Glutamatergic neuron (in vitro differentiated cells): ENCODE measurements at regions not wholly inside any gene's neighbourhood (a gene's known extent, or its start where the extent isn't known, plus 50 kb on each side); places are given as distances from the start of the nearest gene placed in this dataset.

Experiments used
- DNase-seq: peaks from one replicate; pipeline ENCODE4 v3.0.0; 2022
- H3K27ac Mint-ChIP-seq: one replicate; pipeline ENCODE4 v1.8.0; 2020; ENCODE audit warnings: mild to moderate bottlenecking, mixed read lengths, inconsistent platforms; ENCODE audit not compliant: unreplicated experiment
- H3K27me3 Mint-ChIP-seq: one replicate; pipeline ENCODE4 v1.8.0; 2020; ENCODE audit warnings: mild to moderate bottlenecking, moderate library complexity, mixed read lengths, inconsistent platforms; ENCODE audit not compliant: unreplicated experiment
- H3K36me3 Mint-ChIP-seq: one replicate; pipeline ENCODE4 v1.8.0; 2020; ENCODE audit warnings: mild to moderate bottlenecking, mixed read lengths, inconsistent platforms; ENCODE audit not compliant: unreplicated experiment
- H3K4me1 Mint-ChIP-seq: one replicate; pipeline ENCODE4 v1.8.0; 2020; ENCODE audit warnings: mild to moderate bottlenecking, low read depth, mixed read lengths, inconsistent platforms; ENCODE audit not compliant: unreplicated experiment
- H3K4me3 Mint-ChIP-seq: one replicate; pipeline ENCODE4 v1.8.0; 2020; ENCODE audit warnings: mild to moderate bottlenecking, mixed read lengths, inconsistent platforms; ENCODE audit not compliant: unreplicated experiment
- H3K9me3 Mint-ChIP-seq: one replicate; pipeline ENCODE4 v1.8.0; 2020; ENCODE audit warnings: mild to moderate bottlenecking, moderate library complexity, mixed read lengths, inconsistent platforms; ENCODE audit not compliant: unreplicated experiment
- TF ChIP-seq, protein P1 (sequence below): fragments of 200-600 bp; sonication (generic); IDR thresholded peaks from one replicate; pipeline ENCODE4 v1.5.0; 2021; ENCODE audit not compliant: partially characterized antibody, unreplicated experiment

DNA sequence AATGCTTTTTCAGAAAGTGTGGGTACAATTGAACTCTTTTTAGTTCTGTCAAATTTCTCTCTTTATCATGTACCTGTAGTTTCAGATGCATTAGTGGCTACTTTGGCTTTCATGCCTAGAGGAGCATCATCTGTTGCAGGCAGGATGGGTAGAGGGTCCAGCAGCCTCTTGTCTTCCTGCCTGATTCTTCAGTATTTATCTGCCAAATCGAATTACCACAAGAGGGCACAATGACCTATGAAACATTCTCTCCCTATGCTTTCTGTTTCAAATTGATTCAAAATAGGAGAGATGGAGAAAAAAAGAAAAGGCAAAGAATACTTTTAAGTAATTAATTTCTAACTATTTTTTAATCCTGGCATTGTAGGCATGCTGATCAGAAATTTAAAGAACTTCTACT, 477.2 kb downstream of the TRIB2 start:
- no peak overlapping the region for H3K27ac Mint-ChIP-seq
- no peak for DNase-seq
- H3K4me3 Mint-ChIP-seq: no peak overlapping the region
- TF ChIP-seq, protein P1, sequence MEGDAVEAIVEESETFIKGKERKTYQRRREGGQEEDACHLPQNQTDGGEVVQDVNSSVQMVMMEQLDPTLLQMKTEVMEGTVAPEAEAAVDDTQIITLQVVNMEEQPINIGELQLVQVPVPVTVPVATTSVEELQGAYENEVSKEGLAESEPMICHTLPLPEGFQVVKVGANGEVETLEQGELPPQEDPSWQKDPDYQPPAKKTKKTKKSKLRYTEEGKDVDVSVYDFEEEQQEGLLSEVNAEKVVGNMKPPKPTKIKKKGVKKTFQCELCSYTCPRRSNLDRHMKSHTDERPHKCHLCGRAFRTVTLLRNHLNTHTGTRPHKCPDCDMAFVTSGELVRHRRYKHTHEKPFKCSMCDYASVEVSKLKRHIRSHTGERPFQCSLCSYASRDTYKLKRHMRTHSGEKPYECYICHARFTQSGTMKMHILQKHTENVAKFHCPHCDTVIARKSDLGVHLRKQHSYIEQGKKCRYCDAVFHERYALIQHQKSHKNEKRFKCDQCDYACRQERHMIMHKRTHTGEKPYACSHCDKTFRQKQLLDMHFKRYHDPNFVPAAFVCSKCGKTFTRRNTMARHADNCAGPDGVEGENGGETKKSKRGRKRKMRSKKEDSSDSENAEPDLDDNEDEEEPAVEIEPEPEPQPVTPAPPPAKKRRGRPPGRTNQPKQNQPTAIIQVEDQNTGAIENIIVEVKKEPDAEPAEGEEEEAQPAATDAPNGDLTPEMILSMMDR: peak; percentile 28
- no peaks in the 10 kb centered on the region for H3K36me3 Mint-ChIP-seq
- no peaks in the 10 kb centered on the region for H3K9me3 Mint-ChIP-seq
- H3K4me1 Mint-ChIP-seq: peaks cover 5% of the 10 kb centered on the region
- H3K27me3 Mint-ChIP-seq: no peaks in the 10 kb centered on the region

DNA sequence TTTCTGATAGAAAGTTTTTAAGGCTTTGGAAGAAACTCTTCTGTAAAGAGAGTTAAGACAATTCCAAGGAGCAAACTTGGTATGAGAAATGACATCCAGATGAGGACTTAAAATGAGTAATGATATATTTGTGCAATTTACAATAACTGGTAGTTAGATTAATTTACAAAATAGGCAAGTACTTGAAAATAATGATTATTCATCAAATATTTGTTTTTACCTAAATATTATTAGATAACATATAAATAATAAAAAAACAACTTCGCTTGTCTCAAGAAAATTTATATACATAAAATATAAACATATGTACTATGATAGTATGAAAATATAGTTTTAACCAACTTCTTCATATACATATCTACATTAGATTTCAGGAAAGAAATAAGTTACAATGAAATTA, 478.5 kb downstream of the TRIB2 start:
- H3K27ac Mint-ChIP-seq: no peak overlapping the region
- H3K36me3 Mint-ChIP-seq: no peaks in the 10 kb centered on the region
- no peak for DNase-seq
- peaks cover 5% of the 10 kb centered on the region for H3K4me1 Mint-ChIP-seq
- H3K4me3 Mint-ChIP-seq: no peak overlapping the region
- TF ChIP-seq, protein P1: no peak
- no peaks in the 10 kb centered on the region for H3K27me3 Mint-ChIP-seq
- no peaks in the 10 kb centered on the region for H3K9me3 Mint-ChIP-seq

DNA sequence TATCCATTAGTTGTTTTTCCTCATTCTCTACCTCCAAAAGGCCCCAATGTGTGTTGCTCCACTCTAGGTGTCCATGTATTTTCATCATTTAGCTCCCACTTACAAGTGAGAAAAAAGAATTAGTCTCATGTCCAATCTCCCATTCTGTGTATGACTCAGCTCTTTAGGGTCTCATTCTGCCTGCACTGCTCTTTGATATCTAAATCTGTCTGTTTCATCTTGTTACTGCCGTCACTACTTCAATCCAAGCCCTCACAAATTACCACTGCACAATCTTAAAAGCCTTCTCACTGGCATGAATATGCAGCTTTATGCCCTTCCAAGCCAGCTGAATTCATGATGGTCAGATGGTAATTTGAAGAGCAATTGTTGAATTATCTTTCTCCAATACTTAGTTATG, 480.5 kb downstream of the TRIB2 start:
- no peak for DNase-seq
- TF ChIP-seq, protein P1: no peak

DNA sequence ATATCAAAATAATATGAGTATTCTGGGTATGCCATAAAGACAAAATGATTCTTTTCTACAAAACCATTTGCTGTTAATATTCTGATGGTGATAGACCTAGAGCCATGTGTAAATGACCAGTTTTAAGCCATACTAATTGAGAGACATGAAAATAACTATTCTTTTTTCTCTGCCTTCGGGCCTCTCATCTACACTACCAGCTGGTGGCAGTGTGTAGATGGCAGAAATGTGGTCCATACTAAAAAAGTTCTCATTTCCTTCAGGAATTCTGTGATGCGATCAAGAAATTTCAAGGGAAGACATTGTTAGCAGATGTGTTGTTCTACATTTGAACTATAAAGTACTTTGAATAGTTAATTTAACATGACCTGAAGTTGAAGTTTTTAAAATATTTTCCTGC, 485.2 kb downstream of the TRIB2 start:
- Mint-ChIP-seq H3K27ac (no peak overlapping the region), H3K36me3 (no peaks in the 10 kb centered on the region), H3K9me3 (no peaks in the 10 kb centered on the region), H3K4me1 (no peaks in the 10 kb centered on the region), H3K4me3 (no peak overlapping the region), H3K27me3 (no peaks in the 10 kb centered on the region)
- TF ChIP-seq, protein P1: no peak
- no peak for DNase-seq

More for the DNA sequence above, 480.5 kb downstream of the TRIB2 start:
- Mint-ChIP-seq H3K27me3 (no peaks in the 10 kb centered on the region), H3K36me3 (no peaks in the 10 kb centered on the region), H3K9me3 (no peaks in the 10 kb centered on the region), H3K4me3 (no peak overlapping the region), H3K27ac (no peak overlapping the region), H3K4me1 (peaks cover 5% of the 10 kb centered on the region)

DNA sequence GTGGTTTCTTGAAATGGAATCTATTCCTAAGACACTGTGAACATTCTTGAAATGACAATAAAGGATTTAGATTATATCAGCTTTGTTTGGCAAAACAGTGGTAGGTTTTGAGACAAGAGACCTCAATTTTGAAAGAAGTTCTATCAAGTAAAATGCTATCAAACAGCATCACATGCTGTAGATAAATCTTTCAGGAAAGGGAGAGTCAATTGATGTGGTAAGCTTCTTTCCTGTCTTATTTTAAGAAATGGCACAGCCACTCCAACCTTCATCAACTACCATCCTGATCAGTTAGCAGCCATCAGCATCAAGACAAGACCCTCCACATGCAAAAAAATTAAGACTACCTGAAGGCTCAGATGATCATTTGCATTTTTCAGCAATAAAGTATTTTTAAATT, 495.4 kb downstream of the TRIB2 start:
- Mint-ChIP-seq H3K36me3 (peaks cover 14% of the 10 kb centered on the region), H3K27me3 (no peaks in the 10 kb centered on the region), H3K27ac (no peak overlapping the region), H3K4me3 (no peak overlapping the region), H3K4me1 (no peaks in the 10 kb centered on the region), H3K9me3 (peaks cover under 1% of the 10 kb centered on the region)
- TF ChIP-seq, protein P1: no peak
- no peak for DNase-seq
